Endodermal cell (in vitro differentiated cells): ENCODE measurements at regions not wholly inside any gene's neighbourhood (a gene's known extent, or its start where the extent isn't known, plus 50 kb on each side); places are given as distances from the start of the nearest gene placed in this dataset.
"Not testable (repeated sequence)": the region's sequence is repeated elsewhere in the genome, so short reads cannot be mapped to it uniquely, and the experiment has no call there.

Experiments
- DNase-seq: peaks from one replicate; pipeline ENCODE4 v3.0.0-alpha.2; 2017
- H3K27ac ChIP-seq: 2 replicates; pipeline ENCODE4 v1.5.1; 2013; ENCODE audit warnings: mild to moderate bottlenecking, low read depth, low read length, moderate library complexity
- H3K27me3 ChIP-seq: 2 replicates; pipeline ENCODE4 v1.6.1; 2013; ENCODE audit warnings: mild to moderate bottlenecking, low read length, moderate library complexity; ENCODE audit not compliant: insufficient read depth, control insufficient read depth, poor library complexity, severe bottlenecking
- H3K36me3 ChIP-seq: 2 replicates; pipeline ENCODE4 v1.7.0; 2013; ENCODE audit warnings: mild to moderate bottlenecking, low read length, moderate library complexity; ENCODE audit not compliant: control insufficient read depth, insufficient read depth
- H3K4me1 ChIP-seq: one replicate; pipeline ENCODE4 v1.7.0; 2013; ENCODE audit warnings: low read length; ENCODE audit not compliant: control insufficient read depth, insufficient read depth
- H3K4me3 ChIP-seq: 2 replicates; pipeline ENCODE4 v1.5.1; 2013; ENCODE audit warnings: mild to moderate bottlenecking, low read length, moderate library complexity
- H3K9ac ChIP-seq: 2 replicates; pipeline ENCODE4 v1.6.1; 2013; ENCODE audit warnings: mild to moderate bottlenecking, low read length, moderate library complexity; ENCODE audit not compliant: poor library complexity, severe bottlenecking; ENCODE audit errors: extremely low read depth
- H3K9me3 ChIP-seq: 2 replicates; pipeline ENCODE4 v1.6.1; 2013; ENCODE audit warnings: mild to moderate bottlenecking, low read length, moderate library complexity; ENCODE audit not compliant: control insufficient read depth
- H3K27ac Mint-ChIP-seq: 2 replicates; pipeline ENCODE4 v1.8.0; 2020; ENCODE audit warnings: mixed read lengths
- H3K27me3 Mint-ChIP-seq: 2 replicates; pipeline ENCODE4 v1.8.0; 2021; ENCODE audit warnings: mild to moderate bottlenecking, mixed read lengths; ENCODE audit not compliant: insufficient read depth
- H3K36me3 Mint-ChIP-seq: 2 replicates; pipeline ENCODE4 v1.8.0; 2020; ENCODE audit warnings: low read depth, mixed read lengths
- H3K4me1 Mint-ChIP-seq: 2 replicates; pipeline ENCODE4 v1.8.0; 2020; ENCODE audit warnings: mixed read lengths
- H3K4me3 Mint-ChIP-seq: 2 replicates; pipeline ENCODE4 v1.8.0; 2020; ENCODE audit warnings: mild to moderate bottlenecking, moderate library complexity, mixed read lengths
- H3K9me3 Mint-ChIP-seq: 2 replicates; pipeline ENCODE4 v1.8.0; 2020; ENCODE audit warnings: mild to moderate bottlenecking, mixed read lengths
- CTCF ChIP-seq: fragments of 200-600 bp; sonication (generic); conservative IDR thresholded peaks from 2 replicates; pipeline ENCODE4 v1.5.0; 2021; ENCODE audit warnings: antibody characterized with exemption, mild to moderate bottlenecking
- WGBS, 2 experiments: methylation state at CpG; one replicate each; pipeline versions ENCODE4 v1.1.5 to v1.1.7; 2013; ENCODE audit warnings: missing lambda C conversion rate in 2 of 2, mixed read lengths in 1 of 2; ENCODE audit not compliant: insufficient coverage in 1 of 2, insufficient read length in 1 of 2; 5-methylcytosine and 5-hydroxymethylcytosine counted together

- Histone ChIP-seq H3K27ac (no peak overlapping the region), H3K9me3 (no peaks in the 10 kb centered on the region), H3K9ac (no peak overlapping the region), H3K4me1 (no peaks in the 10 kb centered on the region), H3K27me3 (no peaks in the 10 kb centered on the region), H3K4me3 (no peak overlapping the region), H3K36me3 (no peaks in the 10 kb centered on the region)
- H3K27ac Mint-ChIP-seq, result no peak overlapping the region
- no peak for TF ChIP-seq CTCF
- no peaks in the 10 kb centered on the region for H3K9me3 Mint-ChIP-seq
- 74 to 100% methylated on average over 1 to 5 of the region's 5 CpGs for WGBS, 2 experiments
- no peaks in the 10 kb centered on the region for H3K36me3 Mint-ChIP-seq
- H3K27me3 Mint-ChIP-seq, result no peaks in the 10 kb centered on the region
- no peak for DNase-seq
- H3K4me1 Mint-ChIP-seq, result no peaks in the 10 kb centered on the region
- H3K4me3 Mint-ChIP-seq, result no peak overlapping the region
Measured at GRCh38 chr1:242811092-242811840, 286.8 kb upstream of the PLD5 start.

GRCh38 chr1:242806324-242806723, 281.8 kb upstream of the PLD5 start:
- Histone ChIP-seq H3K27ac (no peak overlapping the region), H3K9me3 (no peaks in the 10 kb centered on the region), H3K4me3 (no peak overlapping the region), H3K9ac (no peak overlapping the region), H3K27me3 (no peaks in the 10 kb centered on the region), H3K36me3 (no peaks in the 10 kb centered on the region), H3K4me1 (no peaks in the 10 kb centered on the region)
- 50 to 76% methylated on average over 1 to 2 of the region's 2 CpGs for WGBS, 2 experiments
- Mint-ChIP-seq H3K9me3 (no peaks in the 10 kb centered on the region), H3K4me3 (no peak overlapping the region), H3K27me3 (no peaks in the 10 kb centered on the region), H3K27ac (no peak overlapping the region), H3K4me1 (no peaks in the 10 kb centered on the region), H3K36me3 (no peaks in the 10 kb centered on the region)
- no peak for TF ChIP-seq CTCF
- DNase-seq, result no peak

GRCh38 chr1:242805360-242805759, 280.9 kb upstream of the PLD5 start:
- WGBS, 2 experiments, result 50% methylated on average over 1 of the region's 1 CpG; no CpG with 5 or more reads in 1 of the 2 experiments
- not testable (repeated sequence) for H3K9me3 Mint-ChIP-seq, H3K27me3 Mint-ChIP-seq, H3K4me1 Mint-ChIP-seq, H3K27me3 ChIP-seq, H3K4me3 ChIP-seq, H3K9ac ChIP-seq, H3K4me1 ChIP-seq, H3K9me3 ChIP-seq, H3K36me3 Mint-ChIP-seq, H3K27ac ChIP-seq, DNase-seq, H3K4me3 Mint-ChIP-seq, H3K36me3 ChIP-seq, H3K27ac Mint-ChIP-seq

GRCh38 chr1:242802973-242803372, 278.5 kb upstream of the PLD5 start:
- no peaks in the 10 kb centered on the region for H3K4me1 ChIP-seq
- Mint-ChIP-seq H3K27ac (no peak overlapping the region), H3K27me3 (no peaks in the 10 kb centered on the region), H3K4me3 (no peak overlapping the region), H3K4me1 (no peaks in the 10 kb centered on the region), H3K9me3 (no peaks in the 10 kb centered on the region), H3K36me3 (no peaks in the 10 kb centered on the region)
- 100% methylated on average over 1 of the region's 5 CpGs; no CpG with 5 or more reads in 1 of the 2 experiments for WGBS, 2 experiments
- H3K4me3 ChIP-seq, result no peak overlapping the region
- no peak for TF ChIP-seq CTCF
- no peaks in the 10 kb centered on the region for H3K9me3 ChIP-seq
- H3K9ac ChIP-seq, result no peak overlapping the region
- no peak for DNase-seq
- no peaks in the 10 kb centered on the region for H3K27me3 ChIP-seq
- H3K27ac ChIP-seq, result no peak overlapping the region
- no peaks in the 10 kb centered on the region for H3K36me3 ChIP-seq
